GM21825 (cell line): ENCODE measurements at regions not wholly inside any gene's neighbourhood (a gene's known extent, or its start where the extent isn't known, plus 50 kb on each side); places are given as distances from the start of the nearest gene placed in this dataset.
A peak's percentile ranks its signal among the peaks of the same experiment; 100 is the strongest.
"Not testable (repeated sequence)": the region's sequence is repeated elsewhere in the genome, so short reads cannot be mapped to it uniquely, and the experiment has no call there.

Source experiments
- ATAC-seq: cut with Tn5 transposase; IDR thresholded peaks from one replicate; pipeline ENCODE4 v1.9.1; 2021; ENCODE audit warnings: mild to moderate bottlenecking, moderate library complexity; ENCODE audit not compliant: unreplicated experiment

DNA sequence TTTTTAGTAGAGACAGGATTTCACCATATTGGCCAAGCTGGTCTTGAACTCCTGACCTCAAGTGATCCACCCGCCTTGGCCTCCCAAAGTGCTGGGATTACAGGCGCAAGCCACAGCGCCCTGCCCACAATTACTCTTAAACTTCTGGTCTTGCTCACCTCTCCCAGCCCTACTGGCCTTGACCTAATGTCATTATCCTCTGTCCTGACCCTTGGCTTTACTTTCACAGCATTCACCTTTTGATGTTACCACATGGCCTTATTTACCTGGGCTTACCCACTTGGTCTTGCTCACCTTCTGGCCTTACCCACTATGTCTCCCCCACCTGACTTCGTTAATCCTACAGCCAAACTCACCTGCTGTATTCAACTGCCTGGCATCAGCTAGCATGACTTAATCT, 105.9 kb downstream of the IL12A start:
- no peak for ATAC-seq

GRCh38 chr3:160097478-160097877, 108.8 kb downstream of the IL12A start:
- no peak for ATAC-seq

GRCh38 chr3:160098261-160098908, 109.8 kb downstream of the IL12A start:
- ATAC-seq: peak; percentile 35

DNA sequence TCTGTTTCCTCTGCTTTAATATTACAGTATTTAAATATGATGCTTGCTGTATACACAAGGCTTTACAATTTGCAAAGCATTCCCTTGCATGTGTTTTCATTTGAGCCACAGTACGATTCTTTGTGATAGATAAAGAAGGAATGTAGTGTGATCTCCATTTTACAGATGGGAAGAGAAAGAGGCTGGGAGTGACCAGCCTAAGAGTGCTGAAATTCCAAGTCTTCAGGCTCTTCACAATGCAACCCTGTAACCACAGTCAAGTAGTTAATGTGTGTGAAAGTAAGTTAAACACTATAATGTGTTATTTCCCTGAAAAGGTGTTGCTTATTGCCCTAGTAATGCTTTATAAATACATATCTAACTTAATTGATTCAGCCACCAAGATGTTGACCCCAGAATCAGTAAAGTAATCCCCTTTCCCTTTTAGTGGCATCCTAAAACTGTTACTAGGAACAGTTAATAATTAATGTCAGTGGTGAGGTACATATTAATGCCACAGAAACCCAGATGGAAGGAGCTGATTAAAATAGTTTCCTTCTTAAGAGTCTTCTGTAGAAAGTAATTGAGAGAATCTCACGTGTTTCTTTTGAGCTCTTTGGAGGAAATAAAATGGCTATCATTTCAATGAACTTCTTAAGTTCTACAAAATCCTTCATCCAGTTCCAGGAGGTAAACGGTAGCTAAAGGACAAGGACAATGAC, 110.4 kb downstream of the IL12A start:
- ATAC-seq: no peak

- peak; percentile 54 for ATAC-seq
Measured at GRCh38 chr3:160099834-160100233, 111.2 kb downstream of the IL12A start.

- no peak for ATAC-seq
Measured at GRCh38 chr3:160100610-160101009, 112.0 kb downstream of the IL12A start.

GRCh38 chr3:160102001-160102400, 113.4 kb downstream of the IL12A start:
- ATAC-seq: not testable (repeated sequence)

- ATAC-seq: no peak
Measured at GRCh38 chr3:160103397-160103796, 114.8 kb downstream of the IL12A start.

- ATAC-seq: no peak
Measured at GRCh38 chr3:160105907-160106584, 117.4 kb downstream of the IL12A start.

- no peak for ATAC-seq
Measured at GRCh38 chr3:160106905-160107861, 118.0 kb upstream of the C3orf80 start.

DNA sequence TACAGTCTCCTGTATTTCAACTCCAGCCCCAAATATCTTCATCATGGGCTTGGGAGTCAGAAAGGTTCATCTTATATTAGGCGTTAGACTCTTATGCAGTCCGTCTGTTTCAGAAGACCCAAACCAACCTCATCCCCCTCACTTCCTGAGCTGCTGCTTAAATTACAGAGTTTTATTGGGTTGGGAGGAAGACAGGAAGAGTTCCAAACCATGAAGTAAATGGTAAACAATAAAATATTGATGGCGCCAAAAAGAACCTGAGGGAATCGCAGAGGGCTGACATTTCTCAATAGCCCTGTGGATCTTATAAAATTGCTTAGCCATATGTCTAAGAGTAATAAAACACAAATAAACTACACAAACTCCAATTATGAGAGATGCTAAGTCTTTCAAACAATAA, 116.9 kb upstream of the C3orf80 start:
- ATAC-seq: no peak

GRCh38 chr3:160112481-160112880, 112.7 kb upstream of the C3orf80 start:
- no peak for ATAC-seq

GRCh38 chr3:160112996-160113395, 112.2 kb upstream of the C3orf80 start:
- ATAC-seq: no peak

GRCh38 chr3:160114355-160114995, 110.7 kb upstream of the C3orf80 start:
- no peak for ATAC-seq

GRCh38 chr3:160115387-160115786, 109.8 kb upstream of the C3orf80 start:
- no peak for ATAC-seq

DNA sequence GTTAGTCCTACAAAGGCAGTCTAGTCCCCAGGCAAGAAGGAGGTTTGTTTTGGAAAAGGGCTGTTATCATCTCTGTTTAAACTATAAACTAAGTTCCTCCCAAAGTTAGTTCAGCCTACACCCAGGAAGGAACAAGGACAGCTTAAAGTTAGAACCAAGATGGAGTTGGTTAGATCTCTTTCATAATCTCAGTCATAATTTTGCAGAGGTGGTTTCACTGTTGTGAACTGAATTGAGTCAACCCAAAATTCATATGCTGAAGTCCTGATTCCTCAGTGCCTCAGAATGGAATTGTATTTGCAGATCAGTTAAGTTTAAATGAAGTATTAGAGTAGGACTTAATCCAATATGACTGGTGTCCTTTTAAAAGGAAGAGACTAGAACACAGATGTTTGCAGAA, 101.0 kb upstream of the C3orf80 start:
- no peak for ATAC-seq

- ATAC-seq: no peak
Measured at GRCh38 chr3:160125258-160125657, 100.0 kb upstream of the C3orf80 start.

DNA sequence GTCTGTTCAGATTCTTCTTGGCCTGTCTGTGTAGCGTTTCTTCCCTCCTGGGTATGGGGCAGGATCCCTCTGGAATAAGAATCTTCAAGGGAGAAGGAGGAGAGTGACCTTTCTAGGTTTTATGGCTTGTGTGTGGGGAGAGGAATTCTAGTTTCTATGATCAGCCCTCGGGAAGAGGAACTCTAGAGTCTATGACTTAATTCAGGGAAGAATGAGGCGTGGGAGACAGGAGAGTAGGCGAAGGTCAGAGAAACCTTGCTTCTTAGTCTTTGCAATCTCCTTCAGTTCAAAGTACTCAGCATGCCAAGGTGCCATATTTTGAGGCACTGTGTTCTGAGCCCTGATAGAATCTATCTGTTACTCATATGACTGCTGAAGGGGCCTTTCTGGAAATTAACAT, 99.2 kb upstream of the C3orf80 start:
- ATAC-seq: no peak

DNA sequence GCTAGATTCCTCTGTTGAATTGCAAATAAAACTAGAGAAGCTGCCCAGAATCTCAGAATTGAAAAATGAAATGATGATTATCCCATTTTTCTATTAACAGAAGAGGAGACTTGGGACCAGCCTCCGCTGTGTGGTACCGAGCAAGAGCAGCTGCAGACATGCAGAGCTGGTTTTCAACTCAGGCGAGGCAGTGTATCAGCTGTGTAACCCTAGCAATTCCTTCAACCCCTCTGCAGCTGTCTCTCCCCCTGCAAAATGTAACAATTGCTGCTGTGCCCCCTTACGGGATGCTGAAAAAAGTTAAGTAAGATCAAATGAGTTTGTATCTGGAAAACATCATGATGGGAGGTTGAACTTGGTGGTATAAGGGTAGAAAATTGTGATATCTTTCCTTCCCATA, 98.5 kb upstream of the C3orf80 start:
- ATAC-seq: no peak

- ATAC-seq: no peak
Measured at GRCh38 chr3:160127308-160127707, 97.9 kb upstream of the C3orf80 start.

DNA sequence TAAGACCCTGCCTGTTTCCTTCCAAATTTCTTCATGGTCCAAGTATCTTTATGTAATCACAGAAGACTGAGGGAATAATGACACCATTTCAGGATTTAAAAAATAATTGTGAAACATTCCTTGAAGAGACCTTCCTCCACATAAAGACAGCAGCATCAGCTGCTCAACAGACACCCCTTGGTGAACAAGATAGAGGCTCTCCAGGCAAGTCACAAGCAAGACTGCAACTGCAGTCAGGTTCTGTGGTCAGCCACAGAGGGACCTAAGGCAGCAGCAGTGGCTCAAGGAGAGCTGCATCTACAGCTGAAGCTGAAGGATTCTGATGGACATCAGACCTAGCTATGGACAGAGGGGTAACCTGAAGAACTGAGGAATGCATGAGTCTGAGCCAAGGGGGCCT, 97.2 kb upstream of the C3orf80 start:
- no peak for ATAC-seq
